ENCODE measurements at regions not wholly inside any gene's neighbourhood (a gene's known extent, or its start where the extent isn't known, plus 50 kb on each side); places are given as distances from the start of the nearest gene placed in this dataset.
"Not testable (repeated sequence)": the region's sequence is repeated elsewhere in the genome, so short reads cannot be mapped to it uniquely, and the experiment has no call there.

DNA sequence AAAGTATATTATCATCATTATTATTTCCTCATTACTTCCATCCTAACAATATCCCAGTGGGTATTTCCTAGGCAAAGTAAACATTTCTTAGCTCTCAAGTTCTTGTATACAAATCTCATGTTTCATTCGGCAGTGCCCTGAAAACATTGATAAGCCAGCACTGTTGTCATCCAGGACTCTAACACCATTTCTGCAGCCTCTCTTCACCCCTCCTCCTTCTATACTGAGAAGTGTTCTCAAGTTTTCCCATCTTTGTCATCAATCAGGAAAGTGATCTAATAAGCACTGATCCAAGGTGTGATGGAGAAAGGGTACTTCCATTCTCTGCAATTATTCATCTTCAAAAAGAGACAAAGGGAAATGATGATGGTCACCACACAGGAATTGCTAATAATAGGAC is 168.4 kb upstream of the CCDC54 start:
- no peak for DNase-seq

DNA sequence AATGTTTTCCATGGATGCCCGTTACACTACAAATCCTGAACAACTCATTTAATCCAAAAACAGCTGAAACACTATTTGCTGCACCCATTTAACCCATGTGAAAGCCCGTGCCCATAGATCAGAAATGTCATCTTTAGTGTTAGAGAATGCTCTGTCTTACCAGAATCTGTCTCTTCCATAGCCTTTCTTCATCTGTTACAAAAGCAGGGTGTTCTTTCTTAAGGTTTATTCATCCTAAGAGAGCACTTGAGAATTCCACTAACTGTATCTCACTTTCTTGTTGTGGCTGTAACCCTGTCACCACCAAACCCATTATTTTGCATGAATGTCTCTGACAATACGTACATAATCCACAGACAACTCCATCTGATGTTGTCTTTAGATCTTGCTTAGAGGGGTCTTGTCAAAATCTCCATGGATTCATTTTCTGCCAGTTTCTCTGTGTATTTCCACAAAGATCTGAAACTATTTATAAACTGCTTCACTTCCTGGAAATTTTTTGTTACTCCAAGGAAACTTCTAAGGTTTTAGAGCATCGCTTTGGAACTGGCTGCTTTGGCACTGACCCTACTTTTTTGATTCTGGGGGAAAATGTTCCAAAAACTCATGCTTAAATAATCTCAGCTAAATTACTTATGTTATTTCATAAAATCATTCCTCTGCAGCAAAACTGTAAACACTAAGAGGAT is 167.8 kb upstream of the CCDC54 start:
- DNase-seq: no peak

GRCh38 chr3:107211608-107212007 is 165.6 kb upstream of the CCDC54 start:
- DNase-seq: no peak

DNA sequence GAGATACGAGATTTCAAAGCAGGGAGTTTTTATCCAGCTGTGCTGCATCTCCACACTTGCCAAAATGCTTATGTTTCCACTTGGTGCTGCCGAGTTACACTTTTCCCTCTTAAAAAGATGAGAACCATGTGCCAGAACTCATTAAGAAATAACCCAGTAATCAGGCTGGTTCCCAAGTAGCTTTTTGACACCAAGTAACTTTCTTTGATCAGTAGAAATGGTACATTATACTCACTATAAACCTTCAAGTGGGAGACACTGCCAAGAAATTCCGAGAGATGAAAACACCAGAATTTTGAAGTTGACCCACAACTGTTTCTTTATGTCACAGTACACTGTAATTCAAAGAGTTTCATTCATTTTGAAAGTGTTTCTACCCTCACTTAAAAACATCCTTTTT is 164.6 kb upstream of the CCDC54 start:
- no peak for DNase-seq

DNA sequence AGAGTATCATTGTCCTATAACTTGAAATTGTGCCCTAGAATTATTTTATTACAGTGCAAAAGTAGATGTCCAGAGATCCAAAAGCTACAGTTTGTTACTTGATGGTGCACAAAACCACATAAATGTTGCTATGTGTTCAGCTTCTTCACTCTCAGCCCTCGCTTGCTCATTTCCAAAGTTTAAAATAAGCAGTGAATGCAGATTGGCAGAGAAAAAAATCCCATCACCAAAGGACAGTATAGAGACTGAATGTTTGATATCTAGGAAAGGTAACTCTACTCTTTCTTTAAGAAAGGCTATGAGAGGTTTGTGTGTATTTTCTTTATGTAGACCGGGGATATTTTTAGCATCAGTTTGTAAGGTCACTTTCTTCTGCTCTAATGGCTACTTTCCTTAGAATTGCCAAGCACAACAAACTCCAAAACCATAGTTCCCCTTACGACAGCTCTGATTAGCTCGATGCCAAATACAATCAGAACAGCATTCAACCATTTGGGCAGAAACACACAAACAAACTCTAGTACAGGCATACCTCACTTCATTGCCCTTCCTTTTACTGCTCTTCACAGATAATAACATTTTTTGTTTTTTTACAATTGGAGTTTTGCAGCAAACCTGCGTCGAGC is 164.1 kb upstream of the CCDC54 start:
- no peak for DNase-seq

DNA sequence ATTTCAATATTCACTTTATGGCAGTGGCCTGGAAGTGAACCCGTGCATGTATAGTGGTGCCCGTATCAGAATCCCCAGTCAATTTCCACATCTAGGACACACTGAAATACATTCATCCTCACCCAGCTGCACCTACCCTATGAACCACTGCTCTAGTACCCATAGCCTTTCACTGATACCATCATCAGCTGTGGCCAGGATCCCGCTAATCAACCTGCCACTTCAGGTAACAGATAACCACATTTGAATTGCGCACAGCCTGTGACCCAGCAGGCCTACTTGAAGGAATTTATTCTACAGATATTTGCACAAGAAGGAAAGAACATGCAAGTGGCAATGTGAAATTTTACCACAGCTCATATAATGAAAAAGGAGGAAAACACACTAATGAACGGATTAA is 161.0 kb upstream of the CCDC54 start:
- DNase-seq: no peak

DNA sequence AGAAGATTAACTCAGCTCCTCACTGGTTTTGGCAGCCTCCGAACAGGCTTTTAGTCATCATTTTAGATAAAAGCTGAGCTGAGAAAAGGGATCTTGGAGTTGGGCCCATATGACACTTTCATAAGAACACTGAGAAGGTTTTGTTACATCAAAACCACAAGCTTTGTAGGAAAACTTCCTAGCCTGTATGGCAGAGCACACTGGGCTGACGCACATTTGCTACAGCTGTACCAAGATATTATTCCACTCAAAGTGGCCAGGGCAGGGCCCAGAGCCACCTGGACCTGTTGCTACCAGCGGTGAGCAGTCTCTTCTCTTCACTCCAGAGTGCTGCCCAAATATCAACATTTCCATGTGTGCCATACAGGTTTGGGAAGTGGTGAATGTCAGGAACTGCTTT is 160.5 kb upstream of the CCDC54 start:
- DNase-seq: no peak

DNA sequence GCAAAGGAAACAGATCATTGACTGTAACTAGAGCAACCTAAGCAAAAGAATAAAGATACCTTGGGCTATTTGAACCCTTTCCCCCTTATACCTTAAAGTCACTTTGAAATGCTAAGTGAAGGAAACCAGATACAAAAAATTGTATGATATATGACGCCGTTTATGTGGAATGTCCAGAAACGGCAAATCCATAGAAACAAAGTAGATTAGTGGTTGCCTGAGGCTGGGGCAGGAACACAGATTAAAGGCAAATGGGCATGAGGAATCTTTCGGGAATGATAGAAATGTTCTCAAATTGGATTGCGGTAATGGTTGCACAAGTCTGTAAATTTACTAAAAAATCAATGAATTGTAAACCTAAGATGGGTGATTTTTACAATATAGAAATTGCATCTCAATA is 160.1 kb upstream of the CCDC54 start:
- no peak for DNase-seq

DNA sequence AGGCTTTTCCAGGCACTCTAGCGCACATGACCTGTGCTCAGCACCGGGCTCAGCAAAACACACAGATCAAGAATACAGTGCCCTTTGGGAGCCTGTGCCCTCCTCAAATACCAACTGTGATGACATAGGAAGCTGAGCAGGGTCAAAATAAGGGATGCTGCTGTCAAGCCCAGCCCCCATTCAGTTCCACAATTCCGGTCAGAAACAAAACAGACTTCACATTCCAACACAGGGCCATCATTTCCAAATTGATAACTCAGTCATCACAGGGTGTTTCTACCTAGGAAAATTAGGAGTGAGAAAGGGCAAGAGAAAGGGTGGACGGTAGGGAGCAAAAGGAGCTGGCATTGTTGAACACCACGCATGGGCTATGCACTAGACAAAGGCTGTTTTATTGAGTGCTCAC is 158.4 kb upstream of the CCDC54 start:
- no peak for DNase-seq

DNA sequence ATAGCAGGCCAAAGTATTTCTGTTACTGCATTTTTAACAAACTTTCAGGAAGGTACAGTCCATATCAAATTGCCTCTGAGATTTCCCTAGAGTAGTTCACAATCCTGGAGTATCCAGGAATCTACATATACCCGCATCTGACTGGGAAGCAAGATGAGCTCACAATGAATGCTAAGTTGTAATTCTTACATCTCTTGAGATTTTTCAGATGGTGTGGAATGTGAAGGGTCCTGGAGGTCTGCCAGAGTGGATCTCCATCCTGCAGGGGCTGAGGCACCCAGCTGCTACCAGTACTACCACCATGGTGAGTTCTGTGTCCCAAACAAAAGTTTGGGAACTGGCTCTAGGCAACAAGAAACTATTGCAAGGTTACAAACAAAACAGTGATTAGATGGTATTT is 156.7 kb upstream of the CCDC54 start:
- DNase-seq: no peak

- no peak for DNase-seq
Observed at GRCh38 chr3:107221856-107222255, 155.4 kb upstream of the CCDC54 start.

DNA sequence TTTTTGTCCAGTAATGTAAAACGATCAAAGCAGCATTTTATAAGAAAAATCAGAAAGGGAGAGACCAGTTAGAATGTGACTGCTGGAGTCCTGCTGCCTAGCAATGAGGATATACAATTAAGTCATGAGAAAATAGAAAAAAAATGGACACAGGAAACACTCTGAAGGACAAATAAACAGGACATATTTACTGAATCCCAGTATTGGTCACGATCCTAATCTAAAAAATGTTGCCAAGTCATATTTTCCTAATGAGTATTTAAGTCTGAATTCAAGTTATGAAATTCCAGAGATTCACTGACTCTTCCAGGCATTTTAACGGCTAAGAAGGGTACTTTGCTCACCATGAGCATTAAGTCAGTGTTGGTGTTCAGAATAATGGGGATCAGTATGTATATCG is 154.3 kb upstream of the CCDC54 start:
- DNase-seq: no peak

GRCh38 chr3:107224026-107224596 is 153.1 kb upstream of the CCDC54 start:
- DNase-seq: no peak

- DNase-seq: no peak
Observed at GRCh38 chr3:107227091-107227490, 150.1 kb upstream of the CCDC54 start.

- not testable (repeated sequence) for DNase-seq
Observed at GRCh38 chr3:107233877-107234276, 143.4 kb upstream of the CCDC54 start.

DNA sequence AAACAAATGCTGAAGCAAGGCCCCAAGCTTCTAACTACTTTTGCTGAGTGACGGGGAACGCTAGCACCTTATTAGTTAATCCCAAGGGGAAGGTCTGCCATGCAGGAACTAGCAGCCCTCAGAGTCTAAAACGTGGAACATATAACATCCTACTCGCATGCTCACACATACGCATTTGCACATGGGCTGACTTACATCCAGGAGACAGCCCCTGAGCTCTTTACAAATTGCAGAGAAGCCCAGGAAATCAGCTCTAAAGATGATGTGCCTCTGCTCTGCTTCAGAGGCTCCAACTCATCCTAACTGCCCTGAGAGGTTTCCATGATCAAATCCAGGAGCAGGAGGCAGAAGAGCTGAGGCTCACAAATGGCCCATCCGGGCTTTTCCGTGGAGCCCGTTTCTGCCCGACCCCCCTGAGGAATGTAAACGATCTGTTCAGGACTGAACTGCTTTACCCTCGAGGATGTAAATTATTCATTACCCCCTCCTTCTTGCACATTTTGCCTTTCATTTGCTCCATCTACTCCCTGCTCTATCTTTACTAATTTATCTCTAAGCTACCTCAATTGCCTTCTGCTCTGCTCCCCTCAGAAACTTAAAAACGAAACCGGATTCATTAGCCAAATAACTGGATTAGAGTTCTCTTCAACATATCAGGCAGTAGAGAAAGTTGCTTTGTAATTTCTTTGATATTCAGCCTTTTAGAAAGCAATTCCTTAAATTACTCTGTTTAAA is 141.9 kb upstream of the CCDC54 start:
- DNase-seq: no peak

DNA sequence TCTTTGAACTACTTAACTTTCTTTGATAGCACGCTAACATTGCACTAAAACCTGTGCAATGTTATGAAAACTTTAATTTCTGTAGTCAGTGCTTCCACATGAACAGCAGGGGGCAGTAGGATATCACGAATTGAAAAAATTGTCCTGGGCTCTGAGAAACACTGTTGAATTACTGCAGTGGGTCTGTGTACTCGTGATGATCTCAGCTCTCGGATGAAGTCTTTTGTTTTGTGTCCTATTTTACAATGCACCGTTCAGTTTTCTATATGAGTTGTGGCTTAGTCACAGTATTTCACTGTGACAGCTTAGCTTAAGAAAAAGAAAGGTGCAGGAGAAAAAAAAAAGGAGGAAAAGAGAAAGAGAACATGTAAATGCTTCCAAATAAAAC is 141.3 kb upstream of the CCDC54 start:
- peak; percentile 53 to 79 for DNase-seq

- no peak for DNase-seq
Observed at GRCh38 chr3:107236655-107237337, 140.4 kb upstream of the CCDC54 start.

DNA sequence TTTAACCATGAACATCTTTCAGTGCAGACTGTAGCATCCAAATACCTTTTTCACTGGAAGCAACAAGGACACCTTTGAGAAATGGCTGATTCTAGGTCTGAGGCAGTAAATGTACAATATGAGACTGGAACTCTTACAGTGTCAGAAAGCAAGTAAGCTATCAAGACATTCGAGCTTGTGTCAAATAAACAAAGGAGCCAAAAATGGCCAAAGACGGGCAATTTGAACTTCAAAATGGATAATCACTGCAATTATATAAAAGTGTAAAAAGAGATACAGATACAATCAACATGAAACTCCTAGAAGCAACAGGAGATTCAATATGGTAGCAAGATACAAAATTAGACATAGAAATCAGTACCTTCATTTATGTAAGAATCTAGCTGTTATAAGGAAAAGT is 138.5 kb upstream of the CCDC54 start:
- DNase-seq: no peak

DNA sequence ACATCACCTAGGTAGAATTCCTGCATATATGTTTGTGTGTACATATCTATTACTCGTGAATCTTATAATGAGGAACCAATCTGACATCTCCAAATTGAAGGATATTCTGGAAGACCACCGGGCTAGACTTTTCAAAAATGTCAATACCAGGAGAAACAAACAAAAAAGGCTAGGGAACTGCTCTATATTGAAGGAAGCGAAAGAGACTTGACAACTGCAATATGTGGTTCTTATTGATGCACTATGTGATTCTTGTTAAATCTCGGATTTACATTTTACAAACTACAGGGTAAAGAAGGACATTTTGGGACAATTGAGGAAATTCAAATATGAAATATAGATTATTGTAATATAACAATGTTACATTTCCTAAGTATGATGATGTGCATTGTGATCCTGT is 137.5 kb upstream of the CCDC54 start:
- no peak for DNase-seq

DNA sequence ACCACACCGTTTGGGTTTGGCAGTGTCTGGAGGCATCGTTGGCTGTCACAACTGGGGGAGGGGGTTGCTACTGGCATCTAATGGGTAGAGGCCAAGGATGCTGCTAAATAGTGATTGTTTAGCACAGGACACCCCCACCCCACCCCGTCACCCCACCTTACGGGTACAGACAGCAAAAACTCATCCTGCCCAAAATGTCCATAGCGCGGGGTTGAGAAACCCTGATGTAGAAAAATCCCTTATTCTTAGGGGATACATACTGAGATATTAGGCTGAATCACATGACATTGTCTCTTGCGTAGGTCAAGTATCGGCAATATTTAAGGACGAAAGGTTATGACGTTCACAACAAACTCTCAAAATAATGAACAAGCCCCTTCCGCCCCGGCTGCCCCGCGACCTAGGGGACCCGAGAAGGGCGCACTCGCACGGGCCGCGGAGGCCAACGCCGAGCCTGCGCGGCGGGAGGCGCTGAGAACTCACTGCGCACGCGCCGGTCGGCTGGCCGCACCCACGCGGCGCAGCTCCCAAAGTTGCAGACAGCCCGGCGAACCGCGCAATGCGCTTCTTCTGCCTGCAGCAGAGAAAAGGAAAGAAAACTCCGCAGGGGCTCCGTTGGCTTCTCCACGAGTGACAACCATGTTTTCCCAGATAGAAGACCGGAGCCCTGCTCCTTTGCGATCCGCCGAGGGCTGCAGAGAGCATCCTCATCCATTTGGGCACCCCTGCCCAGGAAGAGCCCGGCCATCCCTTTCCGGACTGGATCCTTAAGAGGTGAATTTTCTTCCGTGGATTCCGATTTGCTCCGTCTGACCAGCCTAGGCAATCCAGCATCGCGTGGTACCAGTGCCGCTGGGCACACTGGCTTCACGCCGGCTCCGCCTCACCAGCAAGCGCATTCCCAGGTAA is 136.8 kb upstream of the CCDC54 start:
- peak; percentile 67 to 78 for DNase-seq

- no peak for DNase-seq
Observed at GRCh38 chr3:107241217-107241616, 136.0 kb upstream of the CCDC54 start.

Data from CD4-positive, alpha-beta T cell treated with Interferon alpha-2 for 1 hour (primary cell).